ENCODE measurements at regions not wholly inside any gene's neighbourhood (a gene's known extent, or its start where the extent isn't known, plus 50 kb on each side); places are given as distances from the start of the nearest gene placed in this dataset.

- in situ Hi-C loops (cut with MboI): no loop called here
- Histone ChIP-seq H3K36me3 (ENCODE audit: low read depth) (no peaks in the 10 kb centered on the region), H3K4me3 (no peak overlapping the region), H3K9ac (no peak overlapping the region), H3K79me2 (ENCODE audit: insufficient read depth) (no peaks in the 10 kb centered on the region), H3K4me2 (ENCODE audit: unreplicated experiment) (no peak overlapping the region), H3K27ac (no peak overlapping the region), H4K20me1 (ENCODE audit: insufficient read depth) (no peaks in the 10 kb centered on the region), H3F3A (ENCODE audit: insufficient read depth) (no peaks in the 10 kb centered on the region), H3K9me3 (ENCODE audit: low read depth) (no peaks in the 10 kb centered on the region), H2AFZ (no peak overlapping the region), H3K4me1 (ENCODE audit: insufficient read depth) (no peaks in the 10 kb centered on the region), H3K9me2 (ENCODE audit: insufficient read depth) (no peaks in the 10 kb centered on the region), H3K27me3 (replicated peaks; ENCODE audit: insufficient read depth) (no peaks in the 10 kb centered on the region)
- TF ChIP-seq EZH2 (IDR thresholded peaks at IDR 0.05; ENCODE audit: insufficient read depth, poor library complexity, severe bottlenecking) (no peak), EZH2phosphoT487 (IDR thresholded peaks at IDR 0.05; ENCODE audit: insufficient read depth, low read depth) (no peak)
- WGBS, 2 experiments (ENCODE audit: low coverage in 1 of 2, low lambda C conversion rate in 2 of 2, missing lambda C conversion rate in 2 of 2): 9% methylated on average over 9 of the region's 9 CpGs
- DNase-seq: no peak
These were observed 51.1 kb upstream of the TCL1A start for GRCh38 chr14:95765051-95765450.

- DNase-seq: no peak
- Histone ChIP-seq H3K79me2 (ENCODE audit: insufficient read depth) (no peaks in the 10 kb centered on the region), H3K9me3 (ENCODE audit: low read depth) (no peaks in the 10 kb centered on the region), H3K9me2 (ENCODE audit: insufficient read depth) (no peaks in the 10 kb centered on the region), H3K27me3 (replicated peaks; ENCODE audit: insufficient read depth) (no peaks in the 10 kb centered on the region; the same call in 1 of the 2 replicates), H3K4me1 (ENCODE audit: insufficient read depth) (no peaks in the 10 kb centered on the region), H3K4me3 (no peak overlapping the region), H3K27ac (no peak overlapping the region), H3F3A (ENCODE audit: insufficient read depth) (no peaks in the 10 kb centered on the region), H3K9ac (no peak overlapping the region), H3K4me2 (ENCODE audit: unreplicated experiment) (no peak overlapping the region), H4K20me1 (ENCODE audit: insufficient read depth) (no peaks in the 10 kb centered on the region), H2AFZ (no peak overlapping the region), H3K36me3 (ENCODE audit: low read depth) (no peaks in the 10 kb centered on the region)
- no peak for TF ChIP-seq EZH2phosphoT487 (IDR thresholded peaks at IDR 0.05; ENCODE audit: insufficient read depth, low read depth)
- no peak for TF ChIP-seq EZH2 (IDR thresholded peaks at IDR 0.05; ENCODE audit: insufficient read depth, poor library complexity, severe bottlenecking)
- 44 to 63% methylated on average over 3 of the region's 3 CpGs for WGBS, 2 experiments (ENCODE audit: low coverage in 1 of 2, low lambda C conversion rate in 2 of 2, missing lambda C conversion rate in 2 of 2)
- in situ Hi-C loops (cut with MboI): no loop called here
These were observed 50.0 kb upstream of the TCL1A start for GRCh38 chr14:95763875-95764274.

Measured in GM23248 (cell line).